MM.1S (cell line): ENCODE measurements at regions not wholly inside any gene's neighbourhood (a gene's known extent, or its start where the extent isn't known, plus 50 kb on each side); places are given as distances from the start of the nearest gene placed in this dataset.

Source experiments
- CTCF ChIP-seq: fragments of 300-600 bp; sonication (generic); IDR thresholded peaks from 2 replicates; pipeline ENCODE4 v1.5.1; 2016; ENCODE audit warnings: antibody characterized with exemption, low read length, mixed read lengths
- EZH2 ChIP-seq: fragments of 300-600 bp; sonication (generic); optimal IDR thresholded peaks from 2 replicates; pipeline ENCODE3; 2017; ENCODE audit warnings: low read depth, mild to moderate bottlenecking, antibody characterized with exemption, low read length, mixed read lengths
- EZH2phosphoT487 ChIP-seq: fragments of 300-600 bp; sonication (generic); IDR thresholded peaks from 2 replicates; pipeline ENCODE4 v1.6.1; 2018; ENCODE audit warnings: antibody characterized with exemption, low read length

GRCh38 chr1:193355178-193355577 is 168.8 kb upstream of the B3GALT2 start:
- no peak for TF ChIP-seq CTCF
- no peak for TF ChIP-seq EZH2phosphoT487
- no peak for TF ChIP-seq EZH2
